Liver (tissue), 7 donors: ENCODE measurements at regions not wholly inside any gene's neighbourhood (a gene's known extent, or its start where the extent isn't known, plus 50 kb on each side); places are given as distances from the start of the nearest gene placed in this dataset.

Source experiments
- DNase-seq: peaks from one replicate; pipeline ENCODE4 v3.0.0-alpha.2; 2017; ENCODE audit warnings: low spot score
- H3K27ac ChIP-seq, 2 donors: one replicate each; pipeline ENCODE4 v1.7.0; 2013; ENCODE audit warnings: inconsistent platforms in 2 of 2, low read length in 2 of 2, control low read depth in 1 of 2, low read depth in 1 of 2, mild to moderate bottlenecking in 1 of 2
- H3K27me3 ChIP-seq, 4 donors: one replicate each; pipeline versions ENCODE4 v1.6.1 to v1.7.0; 2013; ENCODE audit warnings: low read length in 3 of 4, inconsistent platforms in 1 of 4, mild to moderate bottlenecking in 1 of 4, moderate library complexity in 1 of 4; ENCODE audit not compliant: control insufficient read depth in 4 of 4, insufficient read depth in 4 of 4
- H3K36me3 ChIP-seq, 4 donors: one replicate each; pipeline versions ENCODE4 v1.6.1 to v1.7.0; 2013; ENCODE audit warnings: low read length in 3 of 4, mild to moderate bottlenecking in 3 of 4, low read depth in 1 of 4, moderate library complexity in 1 of 4; ENCODE audit not compliant: control insufficient read depth in 4 of 4, insufficient read depth in 3 of 4
- H3K4me1 ChIP-seq, 4 donors: one replicate each; pipeline versions ENCODE4 v1.6.1 to v1.7.0; 2013; ENCODE audit warnings: low read length in 3 of 4, mild to moderate bottlenecking in 3 of 4, moderate library complexity in 1 of 4; ENCODE audit not compliant: control insufficient read depth in 4 of 4, insufficient read depth in 4 of 4
- H3K4me3 ChIP-seq, 3 donors: one replicate each; pipeline versions ENCODE4 v1.6.1 to v1.7.0; 2013; ENCODE audit warnings: low read length in 3 of 3, control low read depth in 1 of 3, low read depth in 1 of 3, mild to moderate bottlenecking in 1 of 3
- H3K9ac ChIP-seq, 2 donors: one replicate each; pipeline ENCODE4 v1.7.0; 2013; ENCODE audit warnings: low read length in 2 of 2, mild to moderate bottlenecking in 2 of 2, moderate library complexity in 2 of 2, control low read depth in 1 of 2, low read depth in 1 of 2
- H3K9me3 ChIP-seq, 4 donors: one replicate each; pipeline versions ENCODE4 v1.6.1 to v1.7.0; 2013; ENCODE audit warnings: low read length in 3 of 4; ENCODE audit not compliant: control insufficient read depth in 4 of 4
- EGR1 ChIP-seq, 2 donors: IDR thresholded peaks; 2 replicates each; pipeline ENCODE4 v1.6.1; 2016 to 2018; ENCODE audit warnings: antibody characterized with exemption in 2 of 2, low read depth in 2 of 2
- FOXA2 ChIP-seq: IDR thresholded peaks from 2 replicates; pipeline ENCODE4 v1.6.1; 2016; ENCODE audit warnings: antibody characterized with exemption
- GABPA ChIP-seq, 2 donors: IDR thresholded peaks in 1 of 2; conservative IDR thresholded peaks in 1 of 2; 2 replicates each; pipeline ENCODE4 v1.6.1; 2016; ENCODE audit warnings: antibody characterized with exemption in 2 of 2, mild to moderate bottlenecking in 1 of 2, moderate library complexity in 1 of 2
- HNF4G ChIP-seq: IDR thresholded peaks from 2 replicates; pipeline ENCODE4 v1.6.1; 2016; ENCODE audit warnings: antibody characterized with exemption
- JUND ChIP-seq, 2 donors: IDR thresholded peaks; 2 replicates each; pipeline ENCODE4 v1.6.1; 2016; ENCODE audit warnings: antibody characterized with exemption in 2 of 2
- NR2F2 ChIP-seq: IDR thresholded peaks from 2 replicates; pipeline ENCODE4 v1.6.1; 2016; ENCODE audit warnings: antibody characterized with exemption
- RAD21 ChIP-seq, 2 donors: IDR thresholded peaks; 2 replicates each; pipeline ENCODE4 v1.6.1; 2016; ENCODE audit warnings: antibody characterized with exemption in 2 of 2, mild to moderate bottlenecking in 2 of 2
- RXRA ChIP-seq, 2 donors: IDR thresholded peaks; 2 replicates each; pipeline ENCODE4 v1.6.1; 2017 to 2018; ENCODE audit warnings: antibody characterized with exemption in 2 of 2, mild to moderate bottlenecking in 1 of 2
- SP1 ChIP-seq: IDR thresholded peaks from 2 replicates; pipeline ENCODE4 v1.6.1; 2018; ENCODE audit warnings: antibody characterized with exemption, mild to moderate bottlenecking
- YY1 ChIP-seq: IDR thresholded peaks from 2 replicates; pipeline ENCODE4 v1.6.1; 2016; ENCODE audit warnings: antibody characterized with exemption, mild to moderate bottlenecking
- WGBS: extraction: QIAGEN DNeasy Blood & Tissue Kit; methylation state at CpG from one replicate; pipeline ENCODE4 v1.1.7; 2013; 5-methylcytosine and 5-hydroxymethylcytosine counted together
- TF ChIP-seq, protein P1 (sequence below): IDR thresholded peaks from 2 replicates; pipeline ENCODE4 v1.6.1; 2016; ENCODE audit warnings: antibody characterized with exemption
- TF ChIP-seq, protein P2 (sequence below): IDR thresholded peaks from 2 replicates; pipeline ENCODE4 v1.6.1; 2016; ENCODE audit warnings: antibody characterized with exemption
- TF ChIP-seq, protein P3 (sequence below): IDR thresholded peaks from 2 replicates; pipeline ENCODE4 v1.6.1; 2016; ENCODE audit warnings: antibody characterized with exemption, mild to moderate bottlenecking
- TF ChIP-seq, protein P4 (sequence below): IDR thresholded peaks from 2 replicates; pipeline ENCODE4 v1.6.1; 2016; ENCODE audit warnings: antibody characterized with exemption
- donor health status: healthy.
- donor health status: healthy.
- donor health status: healthy.
- donor health status: healthy.

DNA sequence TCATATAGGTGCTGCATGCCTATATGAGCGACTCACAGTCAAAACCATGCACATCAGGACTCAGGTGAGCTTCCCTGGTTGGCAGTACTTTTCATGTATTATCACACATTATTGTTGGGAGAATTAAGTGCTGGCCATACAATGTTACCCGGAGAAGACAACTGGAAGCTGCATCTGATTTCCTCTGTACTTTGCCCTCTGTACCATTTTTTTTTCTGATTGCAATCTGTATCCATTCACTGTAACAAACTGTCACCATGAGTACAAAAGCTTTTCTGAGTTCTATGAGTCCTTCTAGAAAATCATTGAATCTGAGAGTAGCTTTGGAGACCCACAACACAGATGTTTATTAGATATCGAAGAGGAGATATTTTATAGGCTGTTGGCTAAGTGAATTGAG is 651.0 kb downstream of the NR2F1-AS1 start:
- 72% methylated on average over 3 of the region's 3 CpGs for WGBS
- H3K4me3 ChIP-seq = no peak overlapping the region

DNA sequence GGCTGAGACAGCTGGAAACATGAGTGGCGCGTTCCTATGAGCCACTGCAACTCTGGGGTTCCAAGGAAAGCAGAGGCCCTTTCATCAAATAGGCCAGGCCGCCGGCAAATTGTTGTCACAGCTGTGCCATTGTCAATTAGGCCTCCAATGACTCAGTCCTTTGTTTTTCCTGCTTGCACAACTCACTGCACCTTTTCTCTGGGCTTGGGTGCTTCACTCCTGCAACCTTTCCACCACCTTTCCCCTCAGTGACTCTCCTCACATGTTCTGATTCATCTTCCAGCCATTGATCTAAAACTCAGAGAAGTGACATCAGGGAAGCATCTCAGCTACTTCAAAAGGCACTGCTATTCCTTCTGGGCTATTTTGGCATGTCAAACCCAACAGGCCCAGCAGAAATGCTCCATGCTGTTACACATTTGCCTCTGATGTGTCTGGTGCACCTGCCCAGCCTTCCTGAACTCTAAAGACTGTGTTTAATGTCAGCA is 653.7 kb downstream of the NR2F1-AS1 start:
- Histone ChIP-seq H3K27ac (no peak overlapping the region), H3K36me3 (no peaks in the 10 kb centered on the region), H3K27me3 (no peaks in the 10 kb centered on the region), H3K4me1 (no peaks in the 10 kb centered on the region), H3K9ac (no peak overlapping the region), H3K9me3 (no peaks in the 10 kb centered on the region), H3K4me3 (no peak overlapping the region)
- DNase-seq = no peak
- no peak for TF ChIP-seq NR2F2
- no peak for TF ChIP-seq EGR1 (IDR thresholded peaks at IDR 0.05; ENCODE audit: low read depth in 2 of 2)
- TF ChIP-seq JUND (IDR thresholded peaks at IDR 0.05) = no peak
- no peak for TF ChIP-seq FOXA2
- no peak for TF ChIP-seq HNF4G
- WGBS = 72% methylated on average over 4 of the region's 4 CpGs

More for the DNA sequence above, 651.0 kb downstream of the NR2F1-AS1 start:
- DNase-seq = no peak
- H3K4me1 ChIP-seq = no peaks in the 10 kb centered on the region
- H3K36me3 ChIP-seq = no peaks in the 10 kb centered on the region
- H3K9me3 ChIP-seq = no peaks in the 10 kb centered on the region
- TF ChIP-seq SP1 (no peak), JUND (IDR thresholded peaks at IDR 0.05) (no peak), GABPA (IDR thresholded peaks at IDR 0.05 in 1 of 2, conservative IDR thresholded peaks at IDR 0.05 in 1 of 2) (no peak), RAD21 (IDR thresholded peaks at IDR 0.05) (no peak), NR2F2 (no peak), EGR1 (IDR thresholded peaks at IDR 0.05; ENCODE audit: low read depth in 2 of 2) (no peak), FOXA2 (no peak), YY1 (no peak), RXRA (IDR thresholded peaks at IDR 0.05) (no peak), HNF4G (no peak)
- TF ChIP-seq, protein P1, sequence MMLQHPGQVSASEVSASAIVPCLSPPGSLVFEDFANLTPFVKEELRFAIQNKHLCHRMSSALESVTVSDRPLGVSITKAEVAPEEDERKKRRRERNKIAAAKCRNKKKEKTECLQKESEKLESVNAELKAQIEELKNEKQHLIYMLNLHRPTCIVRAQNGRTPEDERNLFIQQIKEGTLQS = no peak
- TF ChIP-seq, protein P2, sequence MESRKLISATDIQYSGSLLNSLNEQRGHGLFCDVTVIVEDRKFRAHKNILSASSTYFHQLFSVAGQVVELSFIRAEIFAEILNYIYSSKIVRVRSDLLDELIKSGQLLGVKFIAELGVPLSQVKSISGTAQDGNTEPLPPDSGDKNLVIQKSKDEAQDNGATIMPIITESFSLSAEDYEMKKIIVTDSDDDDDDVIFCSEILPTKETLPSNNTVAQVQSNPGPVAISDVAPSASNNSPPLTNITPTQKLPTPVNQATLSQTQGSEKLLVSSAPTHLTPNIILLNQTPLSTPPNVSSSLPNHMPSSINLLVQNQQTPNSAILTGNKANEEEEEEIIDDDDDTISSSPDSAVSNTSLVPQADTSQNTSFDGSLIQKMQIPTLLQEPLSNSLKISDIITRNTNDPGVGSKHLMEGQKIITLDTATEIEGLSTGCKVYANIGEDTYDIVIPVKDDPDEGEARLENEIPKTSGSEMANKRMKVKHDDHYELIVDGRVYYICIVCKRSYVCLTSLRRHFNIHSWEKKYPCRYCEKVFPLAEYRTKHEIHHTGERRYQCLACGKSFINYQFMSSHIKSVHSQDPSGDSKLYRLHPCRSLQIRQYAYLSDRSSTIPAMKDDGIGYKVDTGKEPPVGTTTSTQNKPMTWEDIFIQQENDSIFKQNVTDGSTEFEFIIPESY = no peak
- TF ChIP-seq, protein P3, sequence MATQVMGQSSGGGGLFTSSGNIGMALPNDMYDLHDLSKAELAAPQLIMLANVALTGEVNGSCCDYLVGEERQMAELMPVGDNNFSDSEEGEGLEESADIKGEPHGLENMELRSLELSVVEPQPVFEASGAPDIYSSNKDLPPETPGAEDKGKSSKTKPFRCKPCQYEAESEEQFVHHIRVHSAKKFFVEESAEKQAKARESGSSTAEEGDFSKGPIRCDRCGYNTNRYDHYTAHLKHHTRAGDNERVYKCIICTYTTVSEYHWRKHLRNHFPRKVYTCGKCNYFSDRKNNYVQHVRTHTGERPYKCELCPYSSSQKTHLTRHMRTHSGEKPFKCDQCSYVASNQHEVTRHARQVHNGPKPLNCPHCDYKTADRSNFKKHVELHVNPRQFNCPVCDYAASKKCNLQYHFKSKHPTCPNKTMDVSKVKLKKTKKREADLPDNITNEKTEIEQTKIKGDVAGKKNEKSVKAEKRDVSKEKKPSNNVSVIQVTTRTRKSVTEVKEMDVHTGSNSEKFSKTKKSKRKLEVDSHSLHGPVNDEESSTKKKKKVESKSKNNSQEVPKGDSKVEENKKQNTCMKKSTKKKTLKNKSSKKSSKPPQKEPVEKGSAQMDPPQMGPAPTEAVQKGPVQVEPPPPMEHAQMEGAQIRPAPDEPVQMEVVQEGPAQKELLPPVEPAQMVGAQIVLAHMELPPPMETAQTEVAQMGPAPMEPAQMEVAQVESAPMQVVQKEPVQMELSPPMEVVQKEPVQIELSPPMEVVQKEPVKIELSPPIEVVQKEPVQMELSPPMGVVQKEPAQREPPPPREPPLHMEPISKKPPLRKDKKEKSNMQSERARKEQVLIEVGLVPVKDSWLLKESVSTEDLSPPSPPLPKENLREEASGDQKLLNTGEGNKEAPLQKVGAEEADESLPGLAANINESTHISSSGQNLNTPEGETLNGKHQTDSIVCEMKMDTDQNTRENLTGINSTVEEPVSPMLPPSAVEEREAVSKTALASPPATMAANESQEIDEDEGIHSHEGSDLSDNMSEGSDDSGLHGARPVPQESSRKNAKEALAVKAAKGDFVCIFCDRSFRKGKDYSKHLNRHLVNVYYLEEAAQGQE = no peak
- TF ChIP-seq, protein P4, sequence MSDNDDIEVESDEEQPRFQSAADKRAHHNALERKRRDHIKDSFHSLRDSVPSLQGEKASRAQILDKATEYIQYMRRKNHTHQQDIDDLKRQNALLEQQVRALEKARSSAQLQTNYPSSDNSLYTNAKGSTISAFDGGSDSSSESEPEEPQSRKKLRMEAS = no peak
- no peak overlapping the region for H3K9ac ChIP-seq
- H3K27me3 ChIP-seq = no peaks in the 10 kb centered on the region
- H3K27ac ChIP-seq = no peak overlapping the region
